GM18499 (cell line): ENCODE measurements at regions not wholly inside any gene's neighbourhood (a gene's known extent, or its start where the extent isn't known, plus 50 kb on each side); places are given as distances from the start of the nearest gene placed in this dataset.

Experiments used
- ATAC-seq: cut with Tn5 transposase; IDR thresholded peaks from one replicate; pipeline ENCODE4 v1.9.1; 2021; ENCODE audit warnings: moderate number of reproducible peaks; ENCODE audit not compliant: insufficient read depth, unreplicated experiment

GRCh38 chrX:6910218-6910617, 237.3 kb upstream of the STS start:
- ATAC-seq: no peak

DNA sequence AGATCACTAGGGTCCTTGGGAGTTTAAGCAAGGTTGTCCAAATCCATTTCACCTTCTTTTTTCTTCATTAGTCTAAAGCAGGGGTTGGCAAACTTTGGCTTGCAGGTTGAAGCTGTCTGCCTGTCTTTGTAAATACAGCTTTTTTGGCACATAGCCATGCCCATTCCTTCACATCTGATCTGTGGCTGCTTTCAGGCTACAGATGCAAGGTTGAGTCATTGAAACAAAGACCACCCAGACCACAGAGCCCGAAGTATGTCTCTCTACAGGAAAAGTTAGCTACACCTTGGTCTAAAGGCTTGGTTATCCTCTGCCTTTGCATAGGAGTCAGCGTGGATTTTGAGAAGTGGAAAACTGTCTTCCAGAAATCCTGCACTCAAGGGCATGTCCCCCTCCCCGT, 238.1 kb upstream of the STS start:
- no peak for ATAC-seq

- no peak for ATAC-seq
Observed at GRCh38 chrX:6906608-6907007, 240.9 kb upstream of the STS start.

DNA sequence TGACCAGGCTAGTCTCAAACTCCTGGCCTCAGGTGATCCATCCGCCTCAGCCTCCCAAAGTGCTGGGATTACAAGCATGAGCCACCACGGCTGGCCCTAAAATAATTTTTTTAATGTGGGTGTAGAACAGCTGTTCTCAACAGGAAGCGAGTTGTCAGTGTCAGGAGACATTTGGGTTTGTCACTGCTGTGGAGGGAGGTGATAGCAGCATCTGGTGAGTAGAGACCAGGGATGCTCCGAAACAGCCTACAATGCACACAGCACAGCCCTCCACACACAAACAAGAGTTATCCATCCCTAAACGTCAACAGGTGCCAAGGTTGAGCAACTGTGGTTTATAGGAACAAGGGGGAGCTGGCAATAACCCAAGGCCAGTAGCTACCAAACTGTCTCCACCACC, 243.4 kb upstream of the STS start:
- no peak for ATAC-seq

- ATAC-seq: no peak
Observed at GRCh38 chrX:6898371-6898770, 249.1 kb upstream of the STS start.

- ATAC-seq: no peak
Observed at GRCh38 chrX:6891404-6891803, 256.1 kb upstream of the STS start.

GRCh38 chrX:6890544-6891261, 256.8 kb upstream of the STS start:
- no peak for ATAC-seq

- no peak for ATAC-seq
Observed at GRCh38 chrX:6885909-6886308, 261.6 kb upstream of the STS start.

- ATAC-seq: no peak
Observed at GRCh38 chrX:6885396-6885795, 262.1 kb upstream of the STS start.

GRCh38 chrX:6861456-6861855, 286.1 kb upstream of the STS start:
- no peak for ATAC-seq

GRCh38 chrX:6857749-6858148, 289.8 kb upstream of the STS start:
- ATAC-seq: no peak

DNA sequence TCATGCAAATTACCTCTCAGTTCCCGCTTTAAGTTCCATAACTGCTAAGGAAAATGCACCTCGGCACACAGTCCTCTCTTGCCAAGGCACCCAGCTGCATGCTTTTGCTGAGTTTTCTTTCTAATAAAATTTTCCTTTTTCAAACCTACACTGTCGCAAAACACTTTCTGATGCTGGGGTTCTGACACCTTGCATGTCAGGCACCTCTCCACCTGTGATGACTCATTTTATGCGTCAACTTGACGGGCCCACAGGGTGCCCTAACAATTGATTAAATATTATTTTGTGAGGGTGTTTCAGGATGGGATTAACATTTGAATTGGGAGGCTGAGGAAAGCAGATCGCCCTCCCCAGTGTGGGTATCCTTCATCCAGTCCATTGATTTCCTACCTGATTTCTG, 291.0 kb upstream of the STS start:
- ATAC-seq: no peak

- no peak for ATAC-seq
Observed at GRCh38 chrX:6852869-6853268, 294.6 kb upstream of the STS start.

DNA sequence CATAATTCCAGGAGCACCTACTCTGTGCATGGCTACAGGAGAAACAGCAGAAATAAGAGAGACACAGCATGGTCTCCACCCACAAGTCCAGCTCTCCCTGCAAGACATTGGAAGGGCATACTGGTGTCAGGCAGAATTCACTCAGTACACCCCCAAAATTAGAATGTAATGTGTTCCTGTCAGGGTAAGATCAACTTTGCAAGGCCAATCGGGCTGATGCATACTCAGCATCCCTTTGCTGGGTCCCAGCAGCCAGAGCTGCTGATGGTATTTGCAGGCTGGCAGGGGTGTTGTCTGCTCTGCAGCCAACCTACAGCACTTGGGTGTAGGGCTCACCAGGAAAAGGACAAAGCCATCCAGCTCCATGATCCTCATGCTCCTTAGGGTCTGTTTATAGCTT, 295.4 kb upstream of the STS start:
- no peak for ATAC-seq

- no peak for ATAC-seq
Observed at GRCh38 chrX:6851140-6851539, 296.4 kb upstream of the STS start.

- ATAC-seq: no peak
Observed at GRCh38 chrX:6849716-6850414, 297.6 kb upstream of the STS start.

DNA sequence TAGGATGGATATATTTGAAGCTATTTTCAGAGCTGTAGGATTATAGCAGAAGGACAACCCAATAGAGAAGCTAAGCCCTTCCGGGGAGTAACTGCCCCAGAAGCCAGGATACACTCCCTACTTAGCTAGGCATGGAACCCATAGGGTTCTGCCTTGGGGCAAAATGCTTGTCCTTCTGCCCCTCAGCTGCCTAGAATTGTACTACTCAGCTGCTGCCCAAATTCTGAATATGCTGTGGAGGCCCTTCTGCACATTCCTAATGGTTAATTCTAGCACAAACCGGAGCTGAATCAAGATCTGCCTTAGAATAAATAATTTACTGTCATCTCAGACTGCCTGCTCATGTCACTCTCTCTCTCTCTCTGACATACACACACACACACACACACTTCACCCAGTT, 297.7 kb upstream of the VCX3A start:
- no peak for ATAC-seq

- ATAC-seq: no peak
Observed at GRCh38 chrX:6826856-6827255, 291.9 kb upstream of the VCX3A start.

GRCh38 chrX:6821730-6822129, 286.8 kb upstream of the VCX3A start:
- no peak for ATAC-seq

- ATAC-seq: no peak
Observed at GRCh38 chrX:6813836-6814370, 279.0 kb upstream of the VCX3A start.

DNA sequence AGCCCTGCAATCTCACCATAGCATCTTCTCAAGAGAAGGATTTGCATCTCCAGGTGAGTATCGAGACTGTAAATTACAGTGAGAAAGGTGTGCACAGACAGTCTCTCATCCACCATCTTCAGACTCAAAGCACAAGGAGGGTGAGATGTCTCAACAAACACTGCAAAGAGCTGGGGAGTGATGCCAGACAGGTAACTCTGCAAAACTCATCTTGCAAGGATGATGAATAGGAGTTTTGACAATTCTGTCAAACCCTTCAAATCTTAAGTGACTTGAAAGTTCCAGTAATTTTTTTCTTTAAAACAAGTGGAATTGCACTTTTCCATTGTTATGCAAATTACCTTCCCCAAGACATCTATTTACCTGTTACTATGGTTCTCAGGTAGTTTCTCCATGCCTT, 277.2 kb upstream of the VCX3A start:
- no peak for ATAC-seq

GRCh38 chrX:6810776-6811175, 275.9 kb upstream of the VCX3A start:
- no peak for ATAC-seq
